NCI-H226 (cell line): ENCODE measurements at regions not wholly inside any gene's neighbourhood (a gene's known extent, or its start where the extent isn't known, plus 50 kb on each side); places are given as distances from the start of the nearest gene placed in this dataset.
A peak's percentile ranks its signal among the peaks of the same experiment; 100 is the strongest.
"Not testable (repeated sequence)": the region's sequence is repeated elsewhere in the genome, so short reads cannot be mapped to it uniquely, and the experiment has no call there.

Source experiments
- DNase-seq: peaks from one replicate; pipeline ENCODE4 v3.0.0-alpha.2; 2015

DNA sequence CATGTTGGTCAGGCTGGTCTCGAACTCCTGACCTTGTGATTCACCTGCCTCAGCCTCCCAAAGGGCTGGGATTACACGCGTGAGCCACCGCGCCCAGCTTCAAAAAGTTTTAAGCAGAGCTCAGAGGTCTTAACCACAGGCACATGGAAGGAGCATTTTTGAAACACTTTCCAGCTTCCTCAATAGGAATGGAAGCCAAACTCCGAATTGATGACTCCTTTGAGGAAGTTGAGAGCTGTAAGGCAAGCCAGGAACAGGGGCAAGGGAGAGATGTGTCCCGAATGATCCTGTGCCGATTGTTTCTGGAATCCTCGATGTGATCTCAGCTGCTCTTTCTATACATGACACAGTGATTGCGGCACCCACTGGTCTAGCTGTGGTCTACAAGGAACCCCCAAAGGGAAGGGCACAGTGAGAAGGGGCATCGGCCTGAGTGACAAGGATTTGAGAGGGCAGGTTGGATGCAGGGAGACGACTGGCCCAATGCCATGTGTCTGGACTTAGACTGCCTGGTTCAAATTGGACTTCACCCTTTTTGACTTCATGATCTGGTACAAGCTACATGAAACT is 116.2 kb downstream of the ADRA2C start:
- DNase-seq = not testable (repeated sequence)

DNA sequence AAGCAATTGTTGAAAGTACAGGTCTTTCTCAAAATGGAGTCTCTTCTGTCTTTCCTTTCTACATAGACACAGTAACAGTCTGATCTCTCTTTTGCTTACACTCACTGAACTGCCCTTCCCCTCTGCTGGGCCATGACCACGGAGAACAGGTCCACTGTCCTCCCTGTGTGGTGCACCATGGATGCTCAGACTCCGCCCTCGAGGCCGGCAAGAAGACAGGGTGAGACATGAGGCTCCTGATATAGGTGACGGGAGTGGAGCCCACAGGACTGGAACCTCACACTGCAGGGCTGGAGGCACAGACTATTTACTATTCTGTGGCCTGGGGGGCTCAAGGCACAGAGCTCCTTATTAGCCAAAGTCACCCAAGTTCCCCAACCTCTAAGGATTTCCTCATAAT is 118.1 kb downstream of the ADRA2C start:
- DNase-seq = not testable (repeated sequence)

DNA sequence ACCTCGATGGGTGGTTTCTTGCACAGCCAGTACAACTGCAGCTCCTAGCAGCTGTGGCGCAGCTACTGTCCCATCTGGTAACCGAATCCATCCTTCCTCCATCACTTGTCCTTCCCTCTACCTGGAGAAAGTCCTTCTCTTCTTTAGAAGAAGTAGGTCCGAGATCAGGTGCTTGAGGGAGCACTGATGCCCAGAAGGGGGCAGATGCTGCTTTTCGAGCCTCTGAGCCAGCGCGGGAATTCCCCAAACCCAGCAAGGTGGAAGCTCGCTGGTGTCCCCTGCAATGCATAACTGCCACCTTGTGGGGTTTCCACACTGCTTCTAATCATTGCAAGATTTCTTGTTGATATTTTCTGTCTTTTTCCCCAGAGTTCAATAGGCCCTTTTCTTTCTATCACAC is 127.4 kb downstream of the ADRA2C start:
- DNase-seq = not testable (repeated sequence)

DNA sequence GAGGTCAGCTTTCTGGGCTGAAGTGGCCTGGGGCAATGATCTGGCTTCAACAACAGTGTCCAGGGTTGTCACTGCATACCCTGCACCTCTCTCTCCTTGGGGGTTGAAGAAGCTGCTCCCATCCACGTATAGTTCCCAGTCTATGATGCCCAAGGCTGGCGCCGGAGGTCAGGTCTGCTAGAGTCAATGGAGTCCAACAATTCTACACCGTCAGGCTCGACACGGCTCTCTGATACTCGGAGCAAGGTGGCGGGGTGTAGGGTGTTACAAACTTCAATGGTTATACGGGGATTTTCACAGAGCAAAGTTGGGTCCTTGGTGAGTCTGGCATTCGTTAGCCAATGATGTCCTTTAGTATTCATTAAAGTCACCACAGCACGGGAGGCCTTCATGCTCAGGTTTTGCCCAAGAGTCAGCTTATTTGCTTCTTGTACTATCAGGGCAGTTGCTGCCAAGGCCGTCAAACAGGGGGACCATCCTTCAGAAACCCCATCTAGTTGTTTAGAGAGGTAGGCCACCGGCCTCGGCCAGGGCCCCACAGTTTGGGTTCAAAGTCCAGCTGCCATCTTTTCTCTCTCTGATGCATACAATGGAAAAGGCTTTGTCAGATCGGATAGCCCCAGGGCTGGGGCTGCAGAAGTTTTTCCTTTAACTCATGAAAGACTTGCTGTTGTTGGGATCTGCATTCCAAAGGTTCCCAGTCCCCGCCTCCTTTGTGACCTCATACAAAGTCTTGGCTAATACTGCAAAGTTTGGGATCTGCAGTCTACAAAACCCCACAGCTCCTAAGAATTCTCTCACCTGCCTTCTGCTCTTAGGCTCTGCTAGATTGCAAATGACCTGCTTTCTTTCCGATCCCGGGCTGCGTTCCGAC is 128.1 kb downstream of the ADRA2C start:
- DNase-seq = peak; percentile 12

GRCh38 chr4:3896441-3896840 is 130.3 kb downstream of the ADRA2C start:
- no peak for DNase-seq

- DNase-seq = not testable (repeated sequence)
Observed at GRCh38 chr4:3896871-3897578, 130.8 kb downstream of the ADRA2C start.

GRCh38 chr4:3898098-3898497 is 131.9 kb downstream of the ADRA2C start:
- no peak for DNase-seq

GRCh38 chr4:3898928-3899327 is 132.7 kb downstream of the ADRA2C start:
- DNase-seq = not testable (repeated sequence)

GRCh38 chr4:3904264-3904955 is 138.2 kb downstream of the ADRA2C start:
- peak; percentile 9 for DNase-seq

DNA sequence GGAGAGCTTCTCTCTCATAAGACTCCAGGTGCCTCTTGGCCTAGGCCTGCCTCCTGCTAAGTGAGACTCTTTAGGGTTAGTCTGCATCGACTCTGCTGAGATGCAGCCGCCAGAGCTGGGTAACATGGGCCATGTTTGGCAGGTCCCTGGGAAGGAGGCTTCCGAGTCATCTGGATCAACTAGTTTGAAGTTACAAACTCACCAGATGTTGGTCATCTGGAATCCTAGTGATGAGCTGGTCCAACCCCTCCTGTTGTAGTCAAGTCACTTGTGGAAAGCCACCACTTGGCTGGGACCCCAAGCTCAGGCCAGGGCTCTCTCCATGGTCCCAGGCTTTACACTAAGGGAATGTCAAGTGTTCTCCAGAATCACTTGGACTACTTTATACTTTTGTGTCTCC is 143.4 kb downstream of the ADRA2C start:
- not testable (repeated sequence) for DNase-seq

GRCh38 chr4:3910161-3910950 is 144.2 kb downstream of the ADRA2C start:
- DNase-seq = not testable (repeated sequence)

DNA sequence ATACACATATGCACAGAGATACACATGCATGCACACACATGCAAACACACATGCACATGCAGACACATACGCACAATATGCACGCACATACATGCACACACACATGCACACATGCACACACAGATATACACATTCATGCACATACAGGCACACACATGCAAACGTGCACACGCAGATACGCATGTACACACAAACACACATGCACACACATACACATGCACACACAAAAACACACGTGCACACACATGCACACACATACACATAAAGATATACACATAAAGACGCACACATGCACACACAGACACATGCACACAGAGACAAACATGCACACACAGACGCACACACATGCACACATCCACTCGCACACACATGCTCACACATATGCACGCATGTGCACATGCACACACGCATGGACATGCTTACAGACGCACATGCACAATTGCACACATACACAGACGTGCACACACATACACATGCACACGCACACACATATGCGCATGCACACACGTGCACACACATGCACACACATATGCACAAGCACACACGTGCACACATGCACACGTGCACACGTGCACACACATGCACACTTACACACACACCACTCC is 145.2 kb downstream of the ADRA2C start:
- no peak for DNase-seq

DNA sequence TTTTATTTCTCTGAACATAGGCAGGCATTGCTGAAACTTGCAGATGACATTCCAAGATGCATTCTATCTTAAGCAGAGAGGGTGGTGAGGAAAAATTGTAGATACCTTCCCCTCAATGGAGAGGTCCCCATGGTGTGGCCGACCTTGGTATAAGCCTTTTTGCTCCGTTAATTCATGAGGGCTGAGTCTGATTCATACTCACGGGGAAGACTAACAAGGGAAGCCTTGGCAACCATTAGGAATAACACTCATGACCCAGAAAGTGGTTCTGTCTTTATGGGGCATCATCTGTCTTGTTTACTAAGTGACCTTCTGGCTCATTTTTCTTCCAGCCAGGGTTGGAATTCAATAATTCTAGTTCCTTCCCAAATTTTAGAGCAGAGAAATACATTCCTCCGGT is 148.3 kb downstream of the ADRA2C start:
- DNase-seq = not testable (repeated sequence)

DNA sequence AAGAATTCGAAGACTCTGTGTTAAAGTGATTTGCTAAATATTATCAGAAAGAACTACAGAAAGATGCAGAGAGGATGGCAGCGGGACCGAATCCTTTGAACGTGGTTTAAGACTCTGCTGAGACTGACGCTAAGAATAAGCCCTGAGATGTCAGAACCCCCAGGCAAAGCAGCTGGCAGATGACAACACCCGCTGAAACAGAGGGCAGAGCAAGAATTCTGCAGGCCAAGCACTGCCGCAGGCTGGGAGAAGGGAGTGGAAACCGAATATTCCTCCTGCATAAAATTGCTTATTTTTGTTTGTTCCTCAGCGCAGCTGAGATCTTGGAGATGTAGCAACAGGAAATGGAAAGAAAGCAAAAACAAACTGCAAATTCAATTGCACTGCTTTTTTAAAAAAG is 153.3 kb downstream of the ADRA2C start:
- not testable (repeated sequence) for DNase-seq

GRCh38 chr4:3921902-3922301 is 155.7 kb downstream of the ADRA2C start:
- DNase-seq = not testable (repeated sequence)

DNA sequence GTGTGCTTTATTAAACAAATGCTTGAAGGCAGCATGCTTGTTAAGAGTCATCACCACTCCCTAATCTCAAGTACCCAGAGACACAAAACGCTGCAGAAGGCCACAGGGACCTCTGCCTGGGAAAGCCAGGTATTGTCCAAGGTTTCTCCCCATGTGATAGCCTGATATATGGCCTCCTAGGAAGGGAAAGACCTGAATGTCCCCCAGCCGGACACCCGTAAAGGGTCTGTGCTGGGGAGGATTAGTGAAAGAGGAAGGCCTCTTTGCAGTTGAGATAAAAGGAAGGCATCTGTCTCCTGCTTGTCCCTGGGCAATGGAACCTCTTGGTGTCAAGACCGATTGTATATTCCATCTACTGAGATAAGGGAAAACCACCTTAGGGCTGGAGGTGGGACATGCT is 159.7 kb downstream of the ADRA2C start:
- not testable (repeated sequence) for DNase-seq

- DNase-seq = not testable (repeated sequence)
Observed at GRCh38 chr4:3926271-3926670, 160.1 kb downstream of the ADRA2C start.

- peak; percentile 37 for DNase-seq
Observed at GRCh38 chr4:3926969-3927755, 161.0 kb downstream of the ADRA2C start.

DNA sequence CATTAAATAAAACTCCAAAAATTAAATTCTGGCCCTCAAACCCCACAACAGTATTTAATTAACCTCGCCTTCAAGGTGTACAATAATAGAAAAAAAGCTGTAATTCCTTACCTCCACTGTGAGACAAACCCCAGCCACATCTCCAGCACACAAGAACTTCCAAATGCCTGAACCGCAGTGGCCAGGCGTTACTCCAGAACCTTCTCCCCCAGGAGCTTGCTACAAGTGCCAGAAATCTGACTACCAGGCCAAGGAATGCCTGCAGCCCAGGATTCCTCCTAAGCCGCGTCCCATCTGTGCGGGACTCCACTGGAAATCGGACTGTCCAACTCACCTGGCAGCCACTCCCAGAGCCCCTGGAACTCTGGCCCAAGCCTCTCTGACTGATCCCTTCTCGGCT is 163.2 kb downstream of the ADRA2C start:
- not testable (repeated sequence) for DNase-seq

GRCh38 chr4:3932734-3933133 is 166.5 kb downstream of the ADRA2C start:
- DNase-seq = not testable (repeated sequence)

- not testable (repeated sequence) for DNase-seq
Observed at GRCh38 chr4:3935406-3935805, 169.2 kb downstream of the ADRA2C start.
